PC-9 (cell line): ENCODE measurements at regions not wholly inside any gene's neighbourhood (a gene's known extent, or its start where the extent isn't known, plus 50 kb on each side); places are given as distances from the start of the nearest gene placed in this dataset.
"Not testable (repeated sequence)": the region's sequence is repeated elsewhere in the genome, so short reads cannot be mapped to it uniquely, and the experiment has no call there.

ENCODE experiments used
- CTCF ChIP-seq: fragments of 200-600 bp; sonication (generic); conservative IDR thresholded peaks from 2 replicates; pipeline ENCODE4 v1.6.1; 2017; ENCODE audit warnings: mixed run types, antibody characterized with exemption, mild to moderate bottlenecking, moderate library complexity
- EZH2 ChIP-seq: fragments of 200-600 bp; sonication (generic); IDR thresholded peaks from 2 replicates; pipeline ENCODE4 v1.8.0; 2017; ENCODE audit warnings: antibody characterized with exemption, low read depth

- not testable (repeated sequence) for TF ChIP-seq CTCF, EZH2
Observed at GRCh38 chr2:215819713-215820112, 193.6 kb downstream of the MREG start.
